ENCODE measurements at regions not wholly inside any gene's neighbourhood (a gene's known extent, or its start where the extent isn't known, plus 50 kb on each side); places are given as distances from the start of the nearest gene placed in this dataset.

DNA sequence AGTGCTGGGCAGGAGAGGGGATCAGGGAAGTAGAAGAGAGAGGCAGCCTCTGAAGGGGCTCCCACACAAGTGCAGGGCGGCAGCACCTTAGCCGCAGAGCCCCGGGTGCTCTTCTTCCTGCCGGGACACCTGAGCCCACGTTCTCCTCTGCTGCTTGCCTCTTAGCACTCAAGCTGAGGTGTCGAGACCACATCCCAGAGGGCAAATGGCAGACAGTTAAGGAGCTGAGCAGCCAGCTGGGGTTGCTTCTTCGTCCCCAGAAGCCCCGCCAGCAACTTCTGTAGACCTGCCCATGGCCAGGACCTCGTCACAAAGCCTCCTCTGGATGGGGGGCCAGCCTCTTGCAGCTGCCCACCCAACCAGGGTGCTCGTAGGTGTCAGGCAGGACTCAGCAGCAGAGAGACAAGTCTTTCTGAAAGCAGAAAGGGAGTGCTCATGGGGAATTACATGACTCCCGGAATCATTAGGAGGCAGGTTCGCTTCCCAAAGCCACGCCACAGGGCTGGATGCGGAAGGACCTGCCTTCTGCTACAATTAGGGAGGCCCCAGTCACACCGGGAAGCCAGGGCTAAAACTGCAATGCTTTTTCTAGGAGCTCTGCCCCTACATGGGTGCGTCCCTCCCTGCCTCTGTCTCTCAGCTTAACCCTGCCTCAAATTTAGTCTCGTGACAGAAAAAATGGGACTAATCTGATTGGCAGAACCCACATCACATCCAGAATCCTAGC is 141.4 kb upstream of the RAB4A start:
- DNase-seq (ENCODE audit: low spot score): no peak
- Histone ChIP-seq H3K9ac (ENCODE audit: low read depth in 1 of 2, low read length in 2 of 2) (no peak overlapping the region), H3K27ac (ENCODE audit: low read depth in 1 of 2, low read length in 2 of 2) (peak overlapping the region; percentile 81 to 86), H3K4me3 (ENCODE audit: low read depth in 1 of 3, low read length in 3 of 3) (no peak overlapping the region), H3K27me3 (ENCODE audit: control insufficient read depth in 4 of 4, insufficient read depth in 4 of 4, low read length in 3 of 4) (no peaks in the 10 kb centered on the region), H3K4me1 (ENCODE audit: control insufficient read depth in 4 of 4, insufficient read depth in 4 of 4, low read length in 3 of 4) (peaks cover 10 to 42% (median 36%) of the 10 kb centered on the region in 4 donors), H3K9me3 (ENCODE audit: control insufficient read depth in 4 of 4, low read length in 3 of 4) (no peaks in the 10 kb centered on the region), H3K36me3 (ENCODE audit: control insufficient read depth in 4 of 4, insufficient read depth in 3 of 4, low read depth in 1 of 4, low read length in 3 of 4) (no peaks in the 10 kb centered on the region)
- TF ChIP-seq, protein P1, sequence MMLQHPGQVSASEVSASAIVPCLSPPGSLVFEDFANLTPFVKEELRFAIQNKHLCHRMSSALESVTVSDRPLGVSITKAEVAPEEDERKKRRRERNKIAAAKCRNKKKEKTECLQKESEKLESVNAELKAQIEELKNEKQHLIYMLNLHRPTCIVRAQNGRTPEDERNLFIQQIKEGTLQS (IDR thresholded peaks at IDR 0.05): no peak
- TF ChIP-seq GABPA (IDR thresholded peaks at IDR 0.05 in 1 of 2, conservative IDR thresholded peaks at IDR 0.05 in 1 of 2): no peak
- TF ChIP-seq HNF4G (IDR thresholded peaks at IDR 0.05): no peak
- TF ChIP-seq JUND (IDR thresholded peaks at IDR 0.05): no peak
- TF ChIP-seq RAD21 (IDR thresholded peaks at IDR 0.05): no peak
- 82% methylated on average over 17 of the region's 17 CpGs for WGBS

- H3K9ac ChIP-seq (ENCODE audit: low read depth in 1 of 2, low read length in 2 of 2): no peak overlapping the region
- peaks cover 0 to 3% (median 0%) of the 10 kb centered on the region in 4 donors for H3K9me3 ChIP-seq (ENCODE audit: control insufficient read depth in 4 of 4, low read length in 3 of 4)
- no peaks in the 10 kb centered on the region for H3K36me3 ChIP-seq (ENCODE audit: control insufficient read depth in 4 of 4, insufficient read depth in 3 of 4, low read depth in 1 of 4, low read length in 3 of 4)
- no peak for DNase-seq (ENCODE audit: low spot score)
- WGBS: 34% methylated on average over 9 of the region's 9 CpGs
- peak overlapping the region; percentile 81 to 86 for H3K27ac ChIP-seq (ENCODE audit: low read depth in 1 of 2, low read length in 2 of 2)
- TF ChIP-seq ZBTB33 (IDR thresholded peaks at IDR 0.05): peak; percentile 54
- TF ChIP-seq TAF1 (conservative IDR thresholded peaks at IDR 0.05): no peak
- TF ChIP-seq HNF4A (conservative IDR thresholded peaks at IDR 0.05): peak; percentile 81 to 88
- peak; percentile 16 to 81 for TF ChIP-seq EGR1 (IDR thresholded peaks at IDR 0.05; ENCODE audit: low read depth in 2 of 2)
- TF ChIP-seq FOXA1 (IDR thresholded peaks at IDR 0.05): no peak
- TF ChIP-seq REST (IDR thresholded peaks at IDR 0.05): peak; percentile 40
- peak; percentile 94 for TF ChIP-seq YY1 (IDR thresholded peaks at IDR 0.05)
- TF ChIP-seq MAX (IDR thresholded peaks at IDR 0.05): peak; percentile 88
- TF ChIP-seq SP1 (IDR thresholded peaks at IDR 0.05): peak; percentile 86
- TF ChIP-seq, protein P2, sequence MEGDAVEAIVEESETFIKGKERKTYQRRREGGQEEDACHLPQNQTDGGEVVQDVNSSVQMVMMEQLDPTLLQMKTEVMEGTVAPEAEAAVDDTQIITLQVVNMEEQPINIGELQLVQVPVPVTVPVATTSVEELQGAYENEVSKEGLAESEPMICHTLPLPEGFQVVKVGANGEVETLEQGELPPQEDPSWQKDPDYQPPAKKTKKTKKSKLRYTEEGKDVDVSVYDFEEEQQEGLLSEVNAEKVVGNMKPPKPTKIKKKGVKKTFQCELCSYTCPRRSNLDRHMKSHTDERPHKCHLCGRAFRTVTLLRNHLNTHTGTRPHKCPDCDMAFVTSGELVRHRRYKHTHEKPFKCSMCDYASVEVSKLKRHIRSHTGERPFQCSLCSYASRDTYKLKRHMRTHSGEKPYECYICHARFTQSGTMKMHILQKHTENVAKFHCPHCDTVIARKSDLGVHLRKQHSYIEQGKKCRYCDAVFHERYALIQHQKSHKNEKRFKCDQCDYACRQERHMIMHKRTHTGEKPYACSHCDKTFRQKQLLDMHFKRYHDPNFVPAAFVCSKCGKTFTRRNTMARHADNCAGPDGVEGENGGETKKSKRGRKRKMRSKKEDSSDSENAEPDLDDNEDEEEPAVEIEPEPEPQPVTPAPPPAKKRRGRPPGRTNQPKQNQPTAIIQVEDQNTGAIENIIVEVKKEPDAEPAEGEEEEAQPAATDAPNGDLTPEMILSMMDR (IDR thresholded peaks at IDR 0.05; ENCODE audit: low read depth, low read length, missing input control): no peak
- TF ChIP-seq, protein P1 (IDR thresholded peaks at IDR 0.05): peak; percentile 66
- peak; percentile 37 for TF ChIP-seq FOXA2 (IDR thresholded peaks at IDR 0.05)
- no peak for TF ChIP-seq NR2F2 (IDR thresholded peaks at IDR 0.05)
- peak; percentile 91 for TF ChIP-seq RXRA (IDR thresholded peaks at IDR 0.05)
- peak in 1 of 2 donors; percentile 22 for TF ChIP-seq GABPA (IDR thresholded peaks at IDR 0.05 in 1 of 2, conservative IDR thresholded peaks at IDR 0.05 in 1 of 2)
- peak; percentile 41 to 53 for TF ChIP-seq RAD21 (IDR thresholded peaks at IDR 0.05)
- peak; percentile 43 to 76 for TF ChIP-seq JUND (IDR thresholded peaks at IDR 0.05)
- peak; percentile 57 for TF ChIP-seq HNF4G (IDR thresholded peaks at IDR 0.05)
- H3K4me3 ChIP-seq (ENCODE audit: low read depth in 1 of 3, low read length in 3 of 3): no peak overlapping the region
- H3K27me3 ChIP-seq (ENCODE audit: control insufficient read depth in 4 of 4, insufficient read depth in 4 of 4, low read length in 3 of 4): no peaks in the 10 kb centered on the region
- H3K4me1 ChIP-seq (ENCODE audit: control insufficient read depth in 4 of 4, insufficient read depth in 4 of 4, low read length in 3 of 4): peaks cover 10 to 36% (median 31%) of the 10 kb centered on the region in 4 donors
Measured at GRCh38 chr1:229130028-229130668, 140.8 kb upstream of the RAB4A start.

Data from liver (tissue), 8 donors.